ENCODE measurements at regions not wholly inside any gene's neighbourhood (a gene's known extent, or its start where the extent isn't known, plus 50 kb on each side); places are given as distances from the start of the nearest gene placed in this dataset.

- TF ChIP-seq CAMTA2 (CRISPR knock-in tag; IDR thresholded peaks at IDR 0.05; ENCODE audit: borderline replicate concordance) (no peak), SOX6 (IDR thresholded peaks at IDR 0.05) (no peak), SOX6 (CRISPR knock-in tag; IDR thresholded peaks at IDR 0.05) (peak; percentile 94), ZSCAN9 (CRISPR knock-in tag; IDR thresholded peaks at IDR 0.05; ENCODE audit: borderline replicate concordance) (no peak), JUNB (CRISPR knock-in tag; IDR thresholded peaks at IDR 0.05; ENCODE audit: borderline replicate concordance) (no peak; the same call in 1 of the 2 replicates), ZNF275 (CRISPR knock-in tag; IDR thresholded peaks at IDR 0.05; ENCODE audit: borderline replicate concordance) (peak; percentile 74; the same call in 1 of the 2 replicates), FOXA3 (CRISPR knock-in tag; IDR thresholded peaks at IDR 0.05) (peak; percentile 92), ZNF367 (CRISPR knock-in tag; IDR thresholded peaks at IDR 0.05; ENCODE audit: borderline replicate concordance) (no peak), MYC (CRISPR knock-in tag; IDR thresholded peaks at IDR 0.05; ENCODE audit: borderline replicate concordance) (peak; percentile 62; the same call in 1 of the 2 replicates), HOXA3 (CRISPR knock-in tag; IDR thresholded peaks at IDR 0.05) (0 out of 2 replicates have a peak, but pooled peaks have one; percentile 30), HMG20A (CRISPR knock-in tag; IDR thresholded peaks at IDR 0.05; ENCODE audit: borderline replicate concordance) (peak; percentile 92), REL (CRISPR knock-in tag; conservative IDR thresholded peaks at IDR 0.05) (no peak), DMAP1 (CRISPR knock-in tag; IDR thresholded peaks at IDR 0.05) (peak; percentile 18; the same call in 1 of the 2 replicates), ZNF512 (CRISPR knock-in tag; IDR thresholded peaks at IDR 0.05) (no peak)
- TF ChIP-seq, protein P1, sequence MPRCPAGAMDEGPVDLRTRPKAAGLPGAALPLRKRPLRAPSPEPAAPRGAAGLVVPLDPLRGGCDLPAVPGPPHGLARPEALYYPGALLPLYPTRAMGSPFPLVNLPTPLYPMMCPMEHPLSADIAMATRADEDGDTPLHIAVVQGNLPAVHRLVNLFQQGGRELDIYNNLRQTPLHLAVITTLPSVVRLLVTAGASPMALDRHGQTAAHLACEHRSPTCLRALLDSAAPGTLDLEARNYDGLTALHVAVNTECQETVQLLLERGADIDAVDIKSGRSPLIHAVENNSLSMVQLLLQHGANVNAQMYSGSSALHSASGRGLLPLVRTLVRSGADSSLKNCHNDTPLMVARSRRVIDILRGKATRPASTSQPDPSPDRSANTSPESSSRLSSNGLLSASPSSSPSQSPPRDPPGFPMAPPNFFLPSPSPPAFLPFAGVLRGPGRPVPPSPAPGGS (CRISPR knock-in tag; IDR thresholded peaks at IDR 0.05): peak; percentile 81; the same call in 1 of the 2 replicates
- TF ChIP-seq, protein P2, sequence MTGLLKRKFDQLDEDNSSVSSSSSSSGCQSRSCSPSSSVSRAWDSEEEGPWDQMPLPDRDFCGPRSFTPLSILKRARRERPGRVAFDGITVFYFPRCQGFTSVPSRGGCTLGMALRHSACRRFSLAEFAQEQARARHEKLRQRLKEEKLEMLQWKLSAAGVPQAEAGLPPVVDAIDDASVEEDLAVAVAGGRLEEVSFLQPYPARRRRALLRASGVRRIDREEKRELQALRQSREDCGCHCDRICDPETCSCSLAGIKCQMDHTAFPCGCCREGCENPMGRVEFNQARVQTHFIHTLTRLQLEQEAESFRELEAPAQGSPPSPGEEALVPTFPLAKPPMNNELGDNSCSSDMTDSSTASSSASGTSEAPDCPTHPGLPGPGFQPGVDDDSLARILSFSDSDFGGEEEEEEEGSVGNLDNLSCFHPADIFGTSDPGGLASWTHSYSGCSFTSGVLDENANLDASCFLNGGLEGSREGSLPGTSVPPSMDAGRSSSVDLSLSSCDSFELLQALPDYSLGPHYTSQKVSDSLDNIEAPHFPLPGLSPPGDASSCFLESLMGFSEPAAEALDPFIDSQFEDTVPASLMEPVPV (CRISPR knock-in tag; IDR thresholded peaks at IDR 0.05): no peak
- TF ChIP-seq, protein P3, sequence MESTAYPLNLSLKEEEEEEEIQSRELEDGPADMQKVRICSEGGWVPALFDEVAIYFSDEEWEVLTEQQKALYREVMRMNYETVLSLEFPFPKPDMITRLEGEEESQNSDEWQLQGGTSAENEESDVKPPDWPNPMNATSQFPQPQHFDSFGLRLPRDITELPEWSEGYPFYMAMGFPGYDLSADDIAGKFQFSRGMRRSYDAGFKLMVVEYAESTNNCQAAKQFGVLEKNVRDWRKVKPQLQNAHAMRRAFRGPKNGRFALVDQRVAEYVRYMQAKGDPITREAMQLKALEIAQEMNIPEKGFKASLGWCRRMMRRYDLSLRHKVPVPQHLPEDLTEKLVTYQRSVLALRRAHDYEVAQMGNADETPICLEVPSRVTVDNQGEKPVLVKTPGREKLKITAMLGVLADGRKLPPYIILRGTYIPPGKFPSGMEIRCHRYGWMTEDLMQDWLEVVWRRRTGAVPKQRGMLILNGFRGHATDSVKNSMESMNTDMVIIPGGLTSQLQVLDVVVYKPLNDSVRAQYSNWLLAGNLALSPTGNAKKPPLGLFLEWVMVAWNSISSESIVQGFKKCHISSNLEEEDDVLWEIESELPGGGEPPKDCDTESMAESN (CRISPR knock-in tag; conservative IDR thresholded peaks at IDR 0.05): peak; percentile 54; the same call in 1 of the 2 replicates
- TF ChIP-seq, protein P4, sequence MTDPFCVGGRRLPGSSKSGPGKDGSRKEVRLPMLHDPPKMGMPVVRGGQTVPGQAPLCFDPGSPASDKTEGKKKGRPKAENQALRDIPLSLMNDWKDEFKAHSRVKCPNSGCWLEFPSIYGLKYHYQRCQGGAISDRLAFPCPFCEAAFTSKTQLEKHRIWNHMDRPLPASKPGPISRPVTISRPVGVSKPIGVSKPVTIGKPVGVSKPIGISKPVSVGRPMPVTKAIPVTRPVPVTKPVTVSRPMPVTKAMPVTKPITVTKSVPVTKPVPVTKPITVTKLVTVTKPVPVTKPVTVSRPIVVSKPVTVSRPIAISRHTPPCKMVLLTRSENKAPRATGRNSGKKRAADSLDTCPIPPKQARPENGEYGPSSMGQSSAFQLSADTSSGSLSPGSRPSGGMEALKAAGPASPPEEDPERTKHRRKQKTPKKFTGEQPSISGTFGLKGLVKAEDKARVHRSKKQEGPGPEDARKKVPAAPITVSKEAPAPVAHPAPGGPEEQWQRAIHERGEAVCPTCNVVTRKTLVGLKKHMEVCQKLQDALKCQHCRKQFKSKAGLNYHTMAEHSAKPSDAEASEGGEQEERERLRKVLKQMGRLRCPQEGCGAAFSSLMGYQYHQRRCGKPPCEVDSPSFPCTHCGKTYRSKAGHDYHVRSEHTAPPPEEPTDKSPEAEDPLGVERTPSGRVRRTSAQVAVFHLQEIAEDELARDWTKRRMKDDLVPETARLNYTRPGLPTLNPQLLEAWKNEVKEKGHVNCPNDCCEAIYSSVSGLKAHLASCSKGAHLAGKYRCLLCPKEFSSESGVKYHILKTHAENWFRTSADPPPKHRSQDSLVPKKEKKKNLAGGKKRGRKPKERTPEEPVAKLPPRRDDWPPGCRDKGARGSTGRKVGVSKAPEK (CRISPR knock-in tag; IDR thresholded peaks at IDR 0.05; ENCODE audit: borderline replicate concordance): 0 out of 2 replicates have a peak, but pooled peaks have one; percentile 30
These were observed 59.1 kb upstream of the ZNF648 start (continued) for GRCh38 chr1:182120411-182121258.
